ENCODE measurements at regions not wholly inside any gene's neighbourhood (a gene's known extent, or its start where the extent isn't known, plus 50 kb on each side); places are given as distances from the start of the nearest gene placed in this dataset.

DNA sequence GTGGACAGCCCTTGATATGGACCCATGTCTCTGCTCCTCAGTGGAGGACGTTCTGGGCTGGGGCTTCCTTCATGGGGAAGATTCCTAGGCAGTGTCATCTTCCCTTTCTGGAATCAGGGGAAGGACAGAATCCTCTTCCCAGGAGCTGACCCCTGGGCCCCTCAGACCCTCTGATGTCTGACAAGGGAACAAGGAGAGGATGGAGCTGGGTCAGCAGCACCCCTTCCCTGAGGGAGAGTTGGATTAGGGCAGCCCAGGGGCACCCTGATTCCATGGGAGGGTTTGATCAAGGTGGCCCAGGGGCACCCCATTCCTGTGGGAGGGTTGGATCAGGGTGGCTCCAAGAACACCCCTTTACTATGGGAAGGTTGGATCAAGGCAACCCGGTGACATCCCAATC lies 86.5 kb downstream of the ACKR3 start:
- DNase-seq, result no peak

DNA sequence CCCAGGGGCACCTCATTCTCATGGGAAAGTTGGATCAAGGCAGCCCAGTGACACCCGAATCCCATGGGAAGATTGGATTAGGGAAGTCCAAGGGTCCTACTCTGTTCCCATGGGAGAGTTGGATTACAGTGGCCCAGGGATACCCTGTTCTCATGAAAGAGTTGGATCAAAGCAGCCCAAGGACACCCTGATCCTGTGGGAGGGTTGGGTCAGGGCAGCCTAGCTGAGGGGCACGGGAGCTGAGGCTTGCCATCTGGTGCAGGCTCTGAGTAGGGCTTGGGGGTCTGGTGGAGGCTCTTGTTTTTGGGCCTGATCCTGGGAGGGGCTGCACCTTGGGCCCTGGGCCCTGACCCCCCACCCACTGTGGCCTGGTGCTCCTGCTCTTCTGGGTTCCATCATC lies 87.1 kb downstream of the ACKR3 start:
- DNase-seq, result no peak

DNA sequence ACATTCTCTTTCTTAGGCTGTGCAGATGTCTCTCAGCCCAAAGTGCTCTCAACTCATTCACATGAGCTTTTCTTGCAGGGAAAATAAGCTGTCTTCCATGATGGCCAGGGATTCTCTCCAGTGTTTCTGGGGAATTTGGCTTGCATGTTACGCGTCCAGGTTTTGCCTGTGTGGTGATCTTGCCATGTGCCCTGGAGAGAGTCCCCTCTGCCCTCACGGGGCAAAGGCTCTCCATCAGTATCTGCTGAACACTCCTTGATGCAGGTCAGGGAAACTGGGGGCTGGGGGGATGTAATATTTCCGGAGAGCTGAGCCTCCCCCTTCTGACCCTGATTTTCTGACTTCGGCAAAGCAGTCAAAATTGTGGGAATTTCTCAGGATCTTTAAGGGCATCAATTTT lies 87.6 kb downstream of the ACKR3 start:
- DNase-seq, result no peak

DNA sequence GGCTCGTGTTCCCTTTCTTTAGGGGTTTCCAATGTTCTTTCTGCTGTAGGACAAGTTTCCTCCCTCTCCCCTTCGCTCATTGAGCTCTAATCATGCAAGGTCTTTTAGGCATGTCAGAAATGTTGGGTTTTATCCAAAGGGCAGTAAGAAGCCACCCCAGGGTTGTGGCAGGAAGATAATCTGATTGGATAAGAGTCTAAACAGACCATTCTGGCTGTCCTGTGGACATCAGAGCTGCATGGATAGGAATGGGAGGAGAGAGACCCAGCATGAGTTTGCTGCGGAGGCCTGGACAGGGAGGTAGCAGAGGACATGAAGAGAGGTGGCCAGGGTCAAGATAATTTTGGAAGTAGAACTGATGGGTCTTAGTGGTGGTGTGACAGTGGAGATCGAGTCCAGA lies 88.2 kb downstream of the ACKR3 start:
- no peak for DNase-seq

- DNase-seq, result no peak
Measured at GRCh38 chr2:236658974-236659757, 89.5 kb downstream of the ACKR3 start.

DNA sequence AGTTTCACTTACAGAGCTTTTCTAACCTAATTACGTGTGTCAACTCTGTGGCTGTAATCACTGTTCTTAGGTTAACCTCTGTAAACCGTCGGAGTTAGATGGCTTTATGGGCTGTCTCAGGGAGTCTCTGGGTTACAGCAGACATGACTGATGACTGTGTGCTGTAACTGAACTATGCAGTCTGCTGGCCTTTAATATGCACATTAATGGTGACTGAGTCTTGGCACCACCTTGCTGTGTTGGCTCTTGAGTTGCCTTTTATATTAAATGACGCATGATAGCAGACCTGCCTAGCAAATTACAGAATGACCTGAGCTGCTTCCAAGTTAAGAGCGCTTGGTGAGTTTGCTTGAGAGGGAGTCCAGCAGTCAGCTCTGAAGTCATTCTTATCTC lies 90.1 kb downstream of the ACKR3 start:
- peak; percentile 54 for DNase-seq

DNA sequence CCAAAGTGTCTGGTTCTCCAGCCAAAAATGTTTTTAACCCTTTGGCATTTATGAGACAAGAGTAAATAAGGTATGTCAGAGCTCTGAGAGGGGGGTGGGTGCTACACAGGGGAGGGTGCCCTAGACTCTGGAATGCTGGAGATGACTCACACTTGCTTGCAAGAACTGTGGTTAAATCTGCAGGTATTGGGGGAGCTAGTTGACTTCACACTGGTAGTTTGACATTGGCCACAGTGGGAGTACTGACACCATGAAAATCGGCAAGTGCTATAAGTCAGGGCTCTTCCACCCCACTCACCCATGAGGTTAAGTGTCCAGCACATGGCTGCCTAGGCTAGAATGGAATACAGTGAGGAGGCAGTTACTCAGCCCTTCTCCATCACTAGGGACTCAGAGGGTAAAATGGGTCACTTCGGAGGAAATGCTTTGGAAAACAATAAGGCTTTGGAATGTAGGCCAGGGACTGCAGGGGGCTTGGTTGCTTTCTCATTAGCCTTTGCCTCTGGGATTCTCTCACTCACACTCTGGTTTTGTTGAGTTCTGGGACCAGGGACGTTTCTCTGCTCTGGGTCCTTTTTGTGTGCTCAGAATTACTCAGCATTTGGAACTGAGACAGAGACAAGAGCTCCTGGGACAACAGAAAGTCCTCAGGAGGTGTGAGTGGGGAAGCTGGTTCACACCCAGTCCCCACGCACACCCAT lies 91.6 kb downstream of the ACKR3 start:
- no peak for DNase-seq

DNA sequence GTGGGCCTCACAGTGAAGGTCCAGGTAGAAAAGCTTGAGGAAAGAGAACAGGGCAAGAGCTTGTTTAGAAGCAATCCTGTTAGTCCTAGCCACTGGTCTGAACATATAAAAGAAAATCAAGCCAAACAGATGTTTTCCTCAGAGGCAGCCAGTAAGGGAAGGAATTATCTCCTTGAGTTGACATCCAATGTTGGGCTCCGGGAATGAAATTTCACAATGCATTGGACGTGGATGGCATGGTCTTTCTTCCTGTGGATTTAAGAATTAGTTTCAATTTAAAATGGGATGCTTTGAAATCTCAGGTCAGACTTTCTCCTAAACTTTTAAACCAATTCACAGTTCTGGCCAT lies 92.1 kb downstream of the ACKR3 start:
- DNase-seq, result peak; percentile 55

DNA sequence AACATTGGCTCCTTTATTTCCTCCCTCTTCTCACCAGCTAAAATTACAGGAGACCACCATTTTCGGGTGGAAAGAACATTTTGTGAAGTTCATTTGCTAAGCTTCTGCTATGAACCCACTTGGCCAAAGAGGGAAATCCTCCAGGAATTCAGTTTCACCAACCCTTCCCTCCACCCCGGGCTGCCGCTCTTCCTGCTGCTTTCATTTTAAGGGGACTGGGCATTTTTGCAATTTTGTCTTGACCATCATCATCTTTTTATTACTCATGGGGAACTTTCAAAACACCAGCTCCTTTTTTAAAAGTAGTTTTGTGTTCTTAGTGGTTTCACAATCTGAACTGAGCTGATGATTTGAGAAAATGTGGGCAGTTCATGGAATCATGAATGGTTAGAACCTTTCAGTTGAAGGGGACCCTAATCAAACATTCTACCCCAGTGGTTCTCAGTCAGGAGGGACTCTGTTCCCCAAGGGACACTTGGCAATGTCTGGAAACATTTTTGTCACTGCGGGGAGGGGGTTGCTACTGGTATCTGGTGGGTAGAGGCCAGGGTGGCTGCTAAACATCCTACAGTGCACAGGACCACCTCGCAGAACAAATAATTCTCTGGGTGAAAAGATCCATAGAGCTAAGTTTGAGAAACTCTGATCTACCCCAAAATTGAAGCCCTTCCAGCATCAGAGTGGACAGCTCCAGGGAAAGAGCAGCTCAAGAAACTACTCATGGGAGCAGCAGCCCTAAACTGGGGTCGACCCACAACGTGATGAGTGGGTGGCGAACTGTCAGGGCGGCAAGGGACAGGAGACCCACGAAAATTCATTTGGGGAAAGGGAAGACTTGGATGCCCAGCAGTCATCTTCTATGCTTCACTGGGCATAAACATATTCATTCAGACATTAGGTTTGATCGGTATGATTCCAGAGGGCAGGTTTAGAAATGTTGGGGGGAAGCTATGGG lies 92.9 kb downstream of the ACKR3 start:
- no peak for DNase-seq

- DNase-seq, result peak; percentile 94
Measured at GRCh38 chr2:236663287-236664101, 93.9 kb downstream of the ACKR3 start.

- no peak for DNase-seq
Measured at GRCh38 chr2:236664136-236664535, 94.5 kb downstream of the ACKR3 start.

- no peak for DNase-seq
Measured at GRCh38 chr2:236665101-236665500, 95.5 kb downstream of the ACKR3 start.

- DNase-seq, result no peak
Measured at GRCh38 chr2:236665572-236666118, 96.0 kb downstream of the ACKR3 start.

GRCh38 chr2:236666646-236667204 lies 97.1 kb downstream of the ACKR3 start:
- no peak for DNase-seq

- DNase-seq, result no peak
Measured at GRCh38 chr2:236667526-236667925, 97.9 kb downstream of the ACKR3 start.

- no peak for DNase-seq
Measured at GRCh38 chr2:236668531-236668969, 98.9 kb downstream of the ACKR3 start.

DNA sequence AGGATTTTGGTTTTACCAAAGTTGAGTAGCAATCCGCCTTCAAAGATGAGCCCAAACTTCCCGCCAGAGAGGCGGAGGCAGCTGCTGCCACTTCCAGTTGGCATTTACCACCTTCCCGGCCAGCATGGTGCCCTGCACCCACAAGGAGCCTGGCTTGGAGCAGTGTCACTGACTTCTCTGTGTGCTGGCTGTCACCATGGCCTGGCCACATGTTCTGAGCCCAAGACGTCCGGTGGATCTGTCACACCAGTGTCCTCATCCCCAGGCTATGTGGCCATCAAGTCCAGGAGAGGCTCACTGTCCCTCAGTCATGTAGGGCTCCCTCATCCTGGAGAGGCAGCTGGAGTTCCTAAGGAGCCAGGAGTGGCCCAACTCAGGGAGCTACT lies 100.6 kb downstream of the ACKR3 start:
- DNase-seq, result no peak

GRCh38 chr2:236671896-236672562 lies 102.4 kb downstream of the ACKR3 start:
- no peak for DNase-seq

GRCh38 chr2:236672606-236673005 lies 103.0 kb downstream of the ACKR3 start:
- no peak for DNase-seq

DNA sequence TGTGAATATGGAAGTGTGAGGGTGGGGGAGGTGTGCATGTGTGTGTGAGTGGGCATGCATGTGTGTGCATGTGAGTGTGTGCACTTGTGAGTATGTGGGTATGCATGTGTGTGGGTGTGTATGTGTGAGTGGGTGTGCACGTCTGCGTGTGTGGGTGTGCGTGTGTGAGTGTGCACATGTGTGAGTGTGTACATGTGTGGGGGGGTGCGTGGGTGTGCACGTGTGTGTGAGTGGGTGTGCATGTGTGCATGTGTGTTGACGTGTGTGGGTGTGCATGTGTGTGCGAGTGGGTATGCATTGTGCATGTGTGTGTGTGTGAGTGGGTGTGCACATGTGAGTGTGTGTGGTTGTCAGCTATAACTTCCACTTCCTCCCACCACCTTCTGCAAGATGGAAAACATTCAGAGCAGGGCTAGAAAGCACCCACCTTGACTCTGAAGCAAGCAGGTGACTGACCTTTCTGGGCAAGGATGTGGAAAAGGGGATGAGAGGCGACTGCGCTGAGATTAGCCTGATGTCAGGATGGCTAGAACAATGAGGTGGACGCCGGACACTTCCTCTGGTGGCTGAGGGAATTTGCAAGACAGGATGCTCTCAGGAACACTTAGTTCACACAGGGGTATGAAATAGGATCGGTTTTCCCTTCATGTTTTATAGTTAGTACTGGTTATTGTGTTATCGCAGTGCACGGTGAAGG lies 103.6 kb downstream of the ACKR3 start:
- DNase-seq, result no peak
